Type B pancreatic cell (in vitro differentiated cells): ENCODE measurements at regions not wholly inside any gene's neighbourhood (a gene's known extent, or its start where the extent isn't known, plus 50 kb on each side); places are given as distances from the start of the nearest gene placed in this dataset.

Experiments used
- DNase-seq: peaks from one replicate; pipeline ENCODE4 v3.0.0; 2021; ENCODE audit warnings: mixed read lengths; ENCODE audit not compliant: unreplicated experiment; ENCODE audit errors: extremely low spot score
- H3K27ac Mint-ChIP-seq: 2 replicates; pipeline ENCODE4 v1.8.0; 2021; ENCODE audit warnings: mild to moderate bottlenecking, mixed read lengths
- H3K27me3 Mint-ChIP-seq: 2 replicates; pipeline ENCODE4 v1.8.0; 2021; ENCODE audit warnings: mixed read lengths
- H3K36me3 Mint-ChIP-seq: 2 replicates; pipeline ENCODE4 v1.8.0; 2021; ENCODE audit warnings: mixed read lengths
- H3K4me1 Mint-ChIP-seq: one replicate; pipeline ENCODE4 v1.8.0; 2021; ENCODE audit warnings: mixed read lengths; ENCODE audit not compliant: unreplicated experiment
- H3K4me3 Mint-ChIP-seq: 2 replicates; pipeline ENCODE4 v1.8.0; 2021; ENCODE audit warnings: mild to moderate bottlenecking, mixed read lengths
- H3K9me3 Mint-ChIP-seq: 2 replicates; pipeline ENCODE4 v1.8.0; 2021; ENCODE audit warnings: mixed read lengths
- TF ChIP-seq, protein P1 (sequence below): fragments of 200-600 bp; sonication (generic); conservative IDR thresholded peaks from 2 replicates; pipeline ENCODE4 v1.5.0; 2021; ENCODE audit warnings: antibody characterized with exemption, mild to moderate bottlenecking

DNA sequence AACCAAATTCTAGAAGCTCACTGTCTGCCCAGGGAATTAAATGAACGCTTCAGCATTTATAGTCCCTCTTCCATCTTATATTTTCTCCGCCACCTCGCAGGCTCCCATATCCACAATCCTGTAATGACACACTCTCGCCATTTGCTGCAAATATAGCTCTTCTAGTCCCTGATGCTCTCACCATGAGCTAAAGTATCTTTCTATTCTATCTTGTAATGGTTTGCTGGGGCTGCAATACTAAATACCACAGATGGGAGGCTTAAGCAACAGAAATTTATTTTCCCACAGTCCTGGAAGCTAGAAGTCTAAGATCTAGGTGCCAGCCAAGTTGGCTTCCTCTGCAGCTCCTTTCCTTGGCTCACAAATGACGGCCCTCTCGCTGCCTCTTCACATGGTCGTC, 106.9 kb upstream of the NPHP3 start:
- peaks cover 2% of the 10 kb centered on the region for H3K27me3 Mint-ChIP-seq
- no peak overlapping the region for H3K4me3 Mint-ChIP-seq
- no peaks in the 10 kb centered on the region for H3K9me3 Mint-ChIP-seq
- H3K27ac Mint-ChIP-seq: no peak overlapping the region
- no peaks in the 10 kb centered on the region for H3K36me3 Mint-ChIP-seq
- no peaks in the 10 kb centered on the region for H3K4me1 Mint-ChIP-seq
- DNase-seq: no peak
- TF ChIP-seq, protein P1, sequence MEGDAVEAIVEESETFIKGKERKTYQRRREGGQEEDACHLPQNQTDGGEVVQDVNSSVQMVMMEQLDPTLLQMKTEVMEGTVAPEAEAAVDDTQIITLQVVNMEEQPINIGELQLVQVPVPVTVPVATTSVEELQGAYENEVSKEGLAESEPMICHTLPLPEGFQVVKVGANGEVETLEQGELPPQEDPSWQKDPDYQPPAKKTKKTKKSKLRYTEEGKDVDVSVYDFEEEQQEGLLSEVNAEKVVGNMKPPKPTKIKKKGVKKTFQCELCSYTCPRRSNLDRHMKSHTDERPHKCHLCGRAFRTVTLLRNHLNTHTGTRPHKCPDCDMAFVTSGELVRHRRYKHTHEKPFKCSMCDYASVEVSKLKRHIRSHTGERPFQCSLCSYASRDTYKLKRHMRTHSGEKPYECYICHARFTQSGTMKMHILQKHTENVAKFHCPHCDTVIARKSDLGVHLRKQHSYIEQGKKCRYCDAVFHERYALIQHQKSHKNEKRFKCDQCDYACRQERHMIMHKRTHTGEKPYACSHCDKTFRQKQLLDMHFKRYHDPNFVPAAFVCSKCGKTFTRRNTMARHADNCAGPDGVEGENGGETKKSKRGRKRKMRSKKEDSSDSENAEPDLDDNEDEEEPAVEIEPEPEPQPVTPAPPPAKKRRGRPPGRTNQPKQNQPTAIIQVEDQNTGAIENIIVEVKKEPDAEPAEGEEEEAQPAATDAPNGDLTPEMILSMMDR: no peak

DNA sequence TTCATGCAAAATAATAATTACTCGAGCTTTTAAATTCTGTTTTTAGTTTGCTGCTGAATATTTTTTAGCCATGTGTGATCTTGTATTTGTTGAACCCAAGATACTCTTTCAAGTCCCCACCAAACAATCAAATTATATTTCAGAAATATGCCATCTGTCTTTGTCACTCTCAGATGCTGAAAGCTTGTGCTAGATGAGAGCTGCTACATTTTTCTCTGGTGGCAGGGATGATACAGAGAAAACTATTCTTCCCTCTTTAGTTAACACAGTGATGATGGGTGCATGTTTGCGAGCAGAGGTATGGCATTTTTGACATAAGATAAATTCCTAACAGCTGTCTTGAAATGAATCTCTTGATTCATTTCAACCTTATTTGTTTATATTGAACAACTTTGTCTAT, 100.6 kb upstream of the NPHP3 start:
- H3K4me3 Mint-ChIP-seq: no peak overlapping the region
- no peaks in the 10 kb centered on the region for H3K9me3 Mint-ChIP-seq
- no peak overlapping the region for H3K27ac Mint-ChIP-seq
- no peaks in the 10 kb centered on the region for H3K36me3 Mint-ChIP-seq
- no peaks in the 10 kb centered on the region for H3K4me1 Mint-ChIP-seq
- DNase-seq: no peak
- H3K27me3 Mint-ChIP-seq: peaks cover 11% of the 10 kb centered on the region
- TF ChIP-seq, protein P1: no peak

DNA sequence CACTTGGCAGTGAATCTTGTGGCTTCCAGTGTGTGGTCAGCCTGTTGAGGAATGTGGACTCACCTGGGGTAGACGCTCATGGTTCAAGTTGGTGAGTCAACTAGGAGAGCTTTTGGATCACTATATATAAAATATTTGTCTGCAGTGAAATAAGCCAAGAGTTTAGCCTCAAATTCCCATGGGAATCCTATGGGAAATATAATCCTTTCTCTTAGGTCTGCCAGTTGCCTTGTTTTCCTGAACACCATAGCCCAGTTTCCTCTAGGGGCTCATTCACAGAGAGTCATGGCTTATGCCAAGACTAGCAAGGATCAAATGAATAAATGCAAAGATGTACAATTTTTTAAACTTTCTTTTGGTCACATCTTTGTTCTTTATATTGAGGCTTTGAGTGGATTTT, 100.1 kb upstream of the NPHP3 start:
- TF ChIP-seq, protein P1: no peak
- H3K9me3 Mint-ChIP-seq: no peaks in the 10 kb centered on the region
- H3K27me3 Mint-ChIP-seq: peaks cover 15% of the 10 kb centered on the region
- H3K4me3 Mint-ChIP-seq: no peak overlapping the region
- H3K4me1 Mint-ChIP-seq: no peaks in the 10 kb centered on the region
- H3K27ac Mint-ChIP-seq: no peak overlapping the region
- no peak for DNase-seq
- H3K36me3 Mint-ChIP-seq: no peaks in the 10 kb centered on the region

DNA sequence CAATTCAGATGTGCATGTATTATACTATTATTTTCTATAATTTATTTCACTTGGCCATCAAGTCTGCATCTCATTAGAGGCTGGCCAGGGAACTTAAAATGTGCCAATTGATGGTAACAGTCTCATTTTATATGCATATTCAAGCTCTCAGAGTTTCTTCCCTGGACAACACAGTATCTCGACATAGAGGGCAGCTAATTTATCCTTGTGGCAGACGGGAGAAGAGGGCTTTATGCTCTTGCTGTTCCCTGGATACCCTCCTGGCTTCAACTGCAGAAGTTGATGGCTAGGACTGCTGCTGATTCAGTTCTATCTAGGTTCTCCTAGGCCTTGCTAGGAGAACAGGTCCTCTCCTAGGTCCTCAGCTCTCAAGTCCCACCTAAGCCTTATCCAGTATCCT, 99.1 kb upstream of the NPHP3 start:
- TF ChIP-seq, protein P1: no peak
- no peak for DNase-seq
- Mint-ChIP-seq H3K4me3 (no peak overlapping the region), H3K27ac (no peak overlapping the region), H3K36me3 (no peaks in the 10 kb centered on the region), H3K27me3 (peaks cover 15% of the 10 kb centered on the region), H3K4me1 (no peaks in the 10 kb centered on the region), H3K9me3 (no peaks in the 10 kb centered on the region)

DNA sequence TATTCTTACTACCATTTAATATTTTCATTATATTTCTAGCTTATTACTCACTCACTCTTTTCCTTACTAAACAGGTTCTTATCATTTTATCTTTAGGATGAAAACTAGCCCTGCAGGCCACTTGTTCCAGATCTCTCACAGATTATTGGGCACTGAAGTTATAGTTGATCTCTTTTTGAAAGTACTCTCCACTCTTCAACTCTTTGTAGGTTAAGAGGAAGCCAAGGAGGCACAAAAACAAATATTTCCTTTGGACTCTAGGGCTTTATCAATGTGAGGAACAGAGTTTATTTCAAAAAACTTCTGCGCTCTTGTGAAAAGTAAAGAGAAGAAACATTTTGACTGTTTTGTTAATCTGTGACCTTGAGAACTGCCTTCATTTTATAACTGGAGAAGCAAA, 96.0 kb upstream of the NPHP3 start:
- no peaks in the 10 kb centered on the region for H3K36me3 Mint-ChIP-seq
- H3K27ac Mint-ChIP-seq: no peak overlapping the region
- no peaks in the 10 kb centered on the region for H3K4me1 Mint-ChIP-seq
- no peaks in the 10 kb centered on the region for H3K9me3 Mint-ChIP-seq
- H3K27me3 Mint-ChIP-seq: peaks cover 9% of the 10 kb centered on the region
- TF ChIP-seq, protein P1: no peak
- no peak overlapping the region for H3K4me3 Mint-ChIP-seq
- no peak for DNase-seq

DNA sequence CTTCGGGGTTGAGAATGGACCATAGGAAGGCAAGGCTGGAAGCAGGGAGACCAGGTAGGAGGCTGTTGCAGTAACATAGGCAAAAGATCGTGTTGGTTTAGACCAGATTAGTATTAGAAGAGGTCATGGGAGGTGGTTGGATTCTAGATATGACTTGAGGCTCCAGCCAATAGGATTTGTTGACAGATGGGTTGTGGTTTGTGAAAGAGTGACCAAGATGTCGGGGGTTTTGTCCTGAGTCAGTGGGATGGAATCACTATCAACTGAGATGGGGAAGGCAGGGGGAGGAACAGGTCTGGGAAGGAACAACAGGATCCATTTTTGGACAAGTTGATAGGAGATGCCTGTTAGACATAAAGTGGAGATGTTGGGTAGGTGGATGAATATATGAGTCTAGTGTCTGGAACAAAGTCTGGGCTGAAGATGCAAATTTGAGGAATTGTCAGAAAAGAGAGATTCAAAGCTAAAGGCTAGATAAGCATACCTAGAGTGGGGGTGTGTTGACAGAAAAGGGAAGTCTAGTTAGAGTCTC, 95.5 kb upstream of the NPHP3 start:
- Mint-ChIP-seq H3K4me3 (no peak overlapping the region), H3K4me1 (no peaks in the 10 kb centered on the region), H3K9me3 (no peaks in the 10 kb centered on the region), H3K27me3 (peaks cover 6% of the 10 kb centered on the region), H3K27ac (no peak overlapping the region), H3K36me3 (no peaks in the 10 kb centered on the region)
- no peak for DNase-seq
- TF ChIP-seq, protein P1: no peak
